Activated T-cell treated with anti-CD3 and anti-CD28 coated beads, Interleukin-2, amount 50 U/mL, for 72 hours (primary cell): ENCODE measurements at regions not wholly inside any gene's neighbourhood (a gene's known extent, or its start where the extent isn't known, plus 50 kb on each side); places are given as distances from the start of the nearest gene placed in this dataset.

Source experiments
- ATAC-seq, 2 donors: fragments of 150-1000 bp; cut with Tn5 transposase; replicated peaks in 1 of 2; 2 replicates each; pipeline ENCODE4 v1.10.0; 2021; ENCODE audit warnings: moderate library complexity in 2 of 2, mild to moderate bottlenecking in 1 of 2
- DNase-seq, 2 donors: peaks; one replicate each; pipeline ENCODE4 v3.0.0; 2021 to 2022; ENCODE audit warnings: mixed read lengths in 1 of 2
- H3K27ac Mint-ChIP-seq: one replicate; pipeline ENCODE4 v1.8.0; 2022; ENCODE audit warnings: mild to moderate bottlenecking, moderate library complexity, mixed read lengths
- H3K27me3 Mint-ChIP-seq: one replicate; pipeline ENCODE4 v1.8.0; 2022; ENCODE audit warnings: low read depth, mixed read lengths
- H3K36me3 Mint-ChIP-seq, 2 donors: one replicate each; pipeline ENCODE4 v1.8.0; 2022; ENCODE audit warnings: mixed read lengths in 2 of 2, mild to moderate bottlenecking in 1 of 2; ENCODE audit not compliant: insufficient read depth in 2 of 2
- H3K4me1 Mint-ChIP-seq: one replicate; pipeline ENCODE4 v1.8.0; 2022; ENCODE audit warnings: low read depth, mixed read lengths
- H3K4me3 Mint-ChIP-seq, 2 donors: one replicate each; pipeline ENCODE4 v1.8.0; 2022; ENCODE audit warnings: mild to moderate bottlenecking in 2 of 2, mixed read lengths in 2 of 2, moderate library complexity in 2 of 2
- H3K9me3 Mint-ChIP-seq, 2 donors: one replicate each; pipeline ENCODE4 v1.8.0; 2022; ENCODE audit warnings: mixed read lengths in 2 of 2

- peaks cover 0 to 12% of the 10 kb centered on the region in 2 donors for H3K9me3 Mint-ChIP-seq
- no peak overlapping the region for H3K27ac Mint-ChIP-seq
- DNase-seq (no peak), ATAC-seq (no peak)
- no peaks in the 10 kb centered on the region for H3K27me3 Mint-ChIP-seq
- H3K4me3 Mint-ChIP-seq: no peak overlapping the region
- no peaks in the 10 kb centered on the region for H3K4me1 Mint-ChIP-seq
- no peaks in the 10 kb centered on the region for H3K36me3 Mint-ChIP-seq
Measured at GRCh38 chr2:5394223-5394622, 298.0 kb upstream of the SOX11 start.

GRCh38 chr2:5401115-5401657 lies 291.0 kb upstream of the SOX11 start:
- no peaks in the 10 kb centered on the region for H3K4me1 Mint-ChIP-seq
- H3K27me3 Mint-ChIP-seq: no peaks in the 10 kb centered on the region
- no peak overlapping the region for H3K27ac Mint-ChIP-seq
- DNase-seq (no peak), ATAC-seq (no peak)
- peaks cover 1 to 10% of the 10 kb centered on the region in 2 donors for H3K9me3 Mint-ChIP-seq
- no peaks in the 10 kb centered on the region for H3K36me3 Mint-ChIP-seq
- H3K4me3 Mint-ChIP-seq: no peak overlapping the region

- DNase-seq (no peak), ATAC-seq (no peak)
- Mint-ChIP-seq H3K4me3 (no peak overlapping the region), H3K4me1 (no peaks in the 10 kb centered on the region), H3K27ac (no peak overlapping the region), H3K9me3 (peaks cover 1 to 7% of the 10 kb centered on the region in 2 donors), H3K27me3 (no peaks in the 10 kb centered on the region), H3K36me3 (no peaks in the 10 kb centered on the region)
Measured at GRCh38 chr2:5403392-5403791, 288.8 kb upstream of the SOX11 start.

- DNase-seq: no peak
- H3K27ac Mint-ChIP-seq: no peak overlapping the region
- H3K4me1 Mint-ChIP-seq: no peaks in the 10 kb centered on the region
- no peaks in the 10 kb centered on the region for H3K9me3 Mint-ChIP-seq
- no peaks in the 10 kb centered on the region for H3K27me3 Mint-ChIP-seq
- H3K36me3 Mint-ChIP-seq: no peaks in the 10 kb centered on the region
- no peak for ATAC-seq
- no peak overlapping the region for H3K4me3 Mint-ChIP-seq
Measured at GRCh38 chr2:5409898-5410381, 282.2 kb upstream of the SOX11 start.

- H3K36me3 Mint-ChIP-seq: no peaks in the 10 kb centered on the region
- H3K27me3 Mint-ChIP-seq: no peaks in the 10 kb centered on the region
- no peaks in the 10 kb centered on the region for H3K9me3 Mint-ChIP-seq
- ATAC-seq: no peak
- H3K27ac Mint-ChIP-seq: no peak overlapping the region
- no peak overlapping the region for H3K4me3 Mint-ChIP-seq
- DNase-seq: no peak
- H3K4me1 Mint-ChIP-seq: no peaks in the 10 kb centered on the region
Measured at GRCh38 chr2:5410991-5411700, 281.0 kb upstream of the SOX11 start.

- no peaks in the 10 kb centered on the region for H3K4me1 Mint-ChIP-seq
Measured at GRCh38 chr2:5412001-5412400, 280.2 kb upstream of the SOX11 start.

GRCh38 chr2:5433855-5434254 lies 258.3 kb upstream of the SOX11 start:
- Mint-ChIP-seq H3K27ac (no peak overlapping the region), H3K36me3 (no peaks in the 10 kb centered on the region), H3K27me3 (no peaks in the 10 kb centered on the region), H3K9me3 (no peaks in the 10 kb centered on the region), H3K4me1 (no peaks in the 10 kb centered on the region), H3K4me3 (no peak overlapping the region)
- DNase-seq: no peak
- no peak for ATAC-seq

More at GRCh38 chr2:5412001-5412400, 280.2 kb upstream of the SOX11 start:
- Mint-ChIP-seq H3K9me3 (no peaks in the 10 kb centered on the region), H3K27me3 (no peaks in the 10 kb centered on the region), H3K27ac (no peak overlapping the region), H3K4me3 (no peak overlapping the region), H3K36me3 (no peaks in the 10 kb centered on the region)
- ATAC-seq (no peak), DNase-seq (no peak)

- Mint-ChIP-seq H3K4me3 (no peak overlapping the region), H3K9me3 (peaks cover 0 to 2% of the 10 kb centered on the region in 2 donors), H3K27ac (no peak overlapping the region), H3K36me3 (no peaks in the 10 kb centered on the region), H3K27me3 (no peaks in the 10 kb centered on the region), H3K4me1 (no peaks in the 10 kb centered on the region)
- no peak for DNase-seq
- no peak for ATAC-seq
Measured at GRCh38 chr2:5437375-5437774, 254.8 kb upstream of the SOX11 start.

- Mint-ChIP-seq H3K9me3 (peaks cover 7 to 8% of the 10 kb centered on the region in 2 donors), H3K4me3 (no peak overlapping the region), H3K27ac (no peak overlapping the region), H3K4me1 (no peaks in the 10 kb centered on the region), H3K27me3 (no peaks in the 10 kb centered on the region), H3K36me3 (no peaks in the 10 kb centered on the region)
- DNase-seq (no peak), ATAC-seq (no peak)
Measured at GRCh38 chr2:5440174-5440573, 252.0 kb upstream of the SOX11 start.

- DNase-seq: no peak
- H3K36me3 Mint-ChIP-seq: no peaks in the 10 kb centered on the region
- H3K4me3 Mint-ChIP-seq: no peak overlapping the region
- no peak overlapping the region for H3K27ac Mint-ChIP-seq
- H3K27me3 Mint-ChIP-seq: no peaks in the 10 kb centered on the region
- no peaks in the 10 kb centered on the region for H3K4me1 Mint-ChIP-seq
- no peak for ATAC-seq
- peaks cover 7 to 8% of the 10 kb centered on the region in 2 donors for H3K9me3 Mint-ChIP-seq
Measured at GRCh38 chr2:5442736-5443135, 249.4 kb upstream of the SOX11 start.

- ATAC-seq (no peak), DNase-seq (no peak)
- no peaks in the 10 kb centered on the region for H3K27me3 Mint-ChIP-seq
- no peak overlapping the region for H3K27ac Mint-ChIP-seq
- H3K9me3 Mint-ChIP-seq: peaks cover 7 to 8% of the 10 kb centered on the region in 2 donors
- H3K4me1 Mint-ChIP-seq: no peaks in the 10 kb centered on the region
- H3K4me3 Mint-ChIP-seq: no peak overlapping the region
- H3K36me3 Mint-ChIP-seq: no peaks in the 10 kb centered on the region
Measured at GRCh38 chr2:5444168-5444567, 248.0 kb upstream of the SOX11 start.

- Mint-ChIP-seq H3K36me3 (no peaks in the 10 kb centered on the region), H3K4me1 (no peaks in the 10 kb centered on the region), H3K27me3 (no peaks in the 10 kb centered on the region), H3K9me3 (peaks cover 7 to 8% of the 10 kb centered on the region in 2 donors), H3K4me3 (no peak overlapping the region), H3K27ac (no peak overlapping the region)
- DNase-seq: no peak
- no peak for ATAC-seq
Measured at GRCh38 chr2:5444854-5445253, 247.3 kb upstream of the SOX11 start.

- Mint-ChIP-seq H3K4me3 (no peak overlapping the region), H3K27me3 (no peaks in the 10 kb centered on the region), H3K4me1 (no peaks in the 10 kb centered on the region), H3K27ac (no peak overlapping the region), H3K36me3 (no peaks in the 10 kb centered on the region), H3K9me3 (peaks cover 2% of the 10 kb centered on the region in 2 donors)
- ATAC-seq: no peak
- DNase-seq: no peak
Measured at GRCh38 chr2:5449867-5450266, 242.3 kb upstream of the SOX11 start.
